ENCODE measurements at regions not wholly inside any gene's neighbourhood (a gene's known extent, or its start where the extent isn't known, plus 50 kb on each side); places are given as distances from the start of the nearest gene placed in this dataset.

- H3K9ac ChIP-seq (ENCODE audit: low read length): no peak overlapping the region
- H3K9me3 ChIP-seq (ENCODE audit: control insufficient read depth, low read length): no peaks in the 10 kb centered on the region
- no peaks in the 10 kb centered on the region for H3K4me1 ChIP-seq (ENCODE audit: control insufficient read depth, insufficient read depth, low read length)
- H3K4me3 ChIP-seq (ENCODE audit: low read length): no peak overlapping the region
- H3K27me3 ChIP-seq (ENCODE audit: control insufficient read depth, insufficient read depth, low read length): no peaks in the 10 kb centered on the region
- H3K36me3 ChIP-seq (ENCODE audit: control insufficient read depth, insufficient read depth, low read length): no peaks in the 10 kb centered on the region
Observed at GRCh38 chr3:117145677-117146076, 436.1 kb downstream of the TUSC7 start.

DNA sequence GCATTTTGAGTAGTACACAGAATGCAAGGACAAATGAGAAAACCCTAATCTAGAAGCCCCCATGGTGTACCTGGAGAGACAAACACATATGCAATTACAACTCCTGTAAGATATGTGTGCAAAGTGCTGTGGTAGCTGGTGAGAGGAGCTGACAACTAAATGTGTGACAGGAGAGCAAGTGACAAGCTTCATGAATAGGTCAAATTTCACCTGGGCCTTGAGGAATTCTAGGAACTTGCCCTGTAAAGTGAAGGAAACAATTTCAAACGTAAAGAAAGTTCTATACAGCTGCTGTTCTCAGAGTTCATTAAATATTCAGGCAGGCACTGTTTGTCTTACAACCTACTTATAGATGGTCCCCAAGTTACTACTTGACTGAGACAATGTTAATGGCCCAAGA is 437.0 kb downstream of the TUSC7 start:
- H3K36me3 ChIP-seq (ENCODE audit: control insufficient read depth, insufficient read depth, low read length): no peaks in the 10 kb centered on the region
- no peaks in the 10 kb centered on the region for H3K27me3 ChIP-seq (ENCODE audit: control insufficient read depth, insufficient read depth, low read length)
- no peaks in the 10 kb centered on the region for H3K4me1 ChIP-seq (ENCODE audit: control insufficient read depth, insufficient read depth, low read length)
- no peak overlapping the region for H3K9ac ChIP-seq (ENCODE audit: low read length)
- no peak overlapping the region for H3K4me3 ChIP-seq (ENCODE audit: low read length)
- no peaks in the 10 kb centered on the region for H3K9me3 ChIP-seq (ENCODE audit: control insufficient read depth, low read length)

GRCh38 chr3:117149584-117149983 is 440.0 kb downstream of the TUSC7 start:
- H3K4me3 ChIP-seq (ENCODE audit: low read length): no peak overlapping the region
- no peaks in the 10 kb centered on the region for H3K36me3 ChIP-seq (ENCODE audit: control insufficient read depth, insufficient read depth, low read length)
- H3K9me3 ChIP-seq (ENCODE audit: control insufficient read depth, low read length): no peaks in the 10 kb centered on the region
- no peaks in the 10 kb centered on the region for H3K27me3 ChIP-seq (ENCODE audit: control insufficient read depth, insufficient read depth, low read length)
- H3K4me1 ChIP-seq (ENCODE audit: control insufficient read depth, insufficient read depth, low read length): no peaks in the 10 kb centered on the region
- no peak overlapping the region for H3K9ac ChIP-seq (ENCODE audit: low read length)

GRCh38 chr3:117150628-117151027 is 441.0 kb downstream of the TUSC7 start:
- H3K27me3 ChIP-seq (ENCODE audit: control insufficient read depth, insufficient read depth, low read length): no peaks in the 10 kb centered on the region
- H3K36me3 ChIP-seq (ENCODE audit: control insufficient read depth, insufficient read depth, low read length): no peaks in the 10 kb centered on the region
- H3K9ac ChIP-seq (ENCODE audit: low read length): no peak overlapping the region
- no peaks in the 10 kb centered on the region for H3K9me3 ChIP-seq (ENCODE audit: control insufficient read depth, low read length)
- no peaks in the 10 kb centered on the region for H3K4me1 ChIP-seq (ENCODE audit: control insufficient read depth, insufficient read depth, low read length)
- no peak overlapping the region for H3K4me3 ChIP-seq (ENCODE audit: low read length)

GRCh38 chr3:117160176-117160575 is 450.6 kb downstream of the TUSC7 start:
- H3K36me3 ChIP-seq (ENCODE audit: control insufficient read depth, insufficient read depth, low read length): no peaks in the 10 kb centered on the region
- no peak overlapping the region for H3K9ac ChIP-seq (ENCODE audit: low read length)
- H3K4me3 ChIP-seq (ENCODE audit: low read length): no peak overlapping the region
- no peaks in the 10 kb centered on the region for H3K27me3 ChIP-seq (ENCODE audit: control insufficient read depth, insufficient read depth, low read length)
- no peaks in the 10 kb centered on the region for H3K9me3 ChIP-seq (ENCODE audit: control insufficient read depth, low read length)
- H3K4me1 ChIP-seq (ENCODE audit: control insufficient read depth, insufficient read depth, low read length): no peaks in the 10 kb centered on the region

DNA sequence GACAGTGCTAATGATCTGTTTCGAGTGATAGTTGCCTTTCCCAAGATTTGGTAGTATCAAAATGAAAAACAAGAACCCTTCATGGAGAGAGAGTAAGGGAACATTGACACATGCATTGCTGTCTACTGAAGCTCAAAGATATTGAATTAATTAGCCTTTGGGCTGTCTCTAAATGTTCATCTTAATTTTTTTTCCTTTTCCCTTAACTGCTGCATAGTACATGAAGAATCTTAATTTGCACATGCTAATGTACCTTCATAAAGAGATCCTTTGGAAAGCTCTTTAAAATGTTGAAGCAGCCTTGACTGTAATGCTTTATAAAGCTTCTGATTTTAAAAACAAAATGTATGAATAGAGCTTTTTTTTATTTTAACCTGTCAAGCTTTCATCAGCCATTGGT is 452.2 kb downstream of the TUSC7 start:
- Histone ChIP-seq H3K9me3 (ENCODE audit: control insufficient read depth, low read length) (no peaks in the 10 kb centered on the region), H3K4me3 (ENCODE audit: low read length) (no peak overlapping the region), H3K4me1 (ENCODE audit: control insufficient read depth, insufficient read depth, low read length) (no peaks in the 10 kb centered on the region), H3K9ac (ENCODE audit: low read length) (no peak overlapping the region), H3K36me3 (ENCODE audit: control insufficient read depth, insufficient read depth, low read length) (no peaks in the 10 kb centered on the region), H3K27me3 (ENCODE audit: control insufficient read depth, insufficient read depth, low read length) (no peaks in the 10 kb centered on the region)

DNA sequence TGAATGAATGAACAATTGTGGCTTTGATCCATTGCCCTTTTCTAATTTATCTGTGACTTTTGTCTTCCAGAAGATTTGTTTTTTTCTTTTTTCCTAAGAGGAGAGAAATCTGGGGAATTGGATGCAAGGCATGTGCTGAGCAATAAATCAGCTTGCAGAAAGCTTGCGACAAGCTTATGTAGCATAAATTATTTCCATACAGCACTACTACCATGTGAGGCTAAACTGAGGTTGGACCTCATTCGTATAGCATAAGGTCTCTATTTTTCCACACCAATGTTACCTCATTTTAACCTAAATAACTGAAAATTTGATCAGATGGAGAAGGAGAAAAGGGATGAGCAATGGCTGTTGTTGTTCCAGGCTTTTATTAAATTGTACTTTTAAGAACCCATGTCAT is 455.6 kb downstream of the TUSC7 start:
- H3K4me3 ChIP-seq (ENCODE audit: low read length): no peak overlapping the region

GRCh38 chr3:117165601-117166051 is 456.0 kb downstream of the TUSC7 start:
- no peak overlapping the region for H3K4me3 ChIP-seq (ENCODE audit: low read length)
- H3K9me3 ChIP-seq (ENCODE audit: control insufficient read depth, low read length): no peaks in the 10 kb centered on the region
- no peak overlapping the region for H3K9ac ChIP-seq (ENCODE audit: low read length)
- no peaks in the 10 kb centered on the region for H3K36me3 ChIP-seq (ENCODE audit: control insufficient read depth, insufficient read depth, low read length)
- no peaks in the 10 kb centered on the region for H3K27me3 ChIP-seq (ENCODE audit: control insufficient read depth, insufficient read depth, low read length)
- no peaks in the 10 kb centered on the region for H3K4me1 ChIP-seq (ENCODE audit: control insufficient read depth, insufficient read depth, low read length)

More for the DNA sequence above, 455.6 kb downstream of the TUSC7 start:
- Histone ChIP-seq H3K27me3 (ENCODE audit: control insufficient read depth, insufficient read depth, low read length) (no peaks in the 10 kb centered on the region), H3K9ac (ENCODE audit: low read length) (no peak overlapping the region), H3K9me3 (ENCODE audit: control insufficient read depth, low read length) (no peaks in the 10 kb centered on the region), H3K4me1 (ENCODE audit: control insufficient read depth, insufficient read depth, low read length) (no peaks in the 10 kb centered on the region), H3K36me3 (ENCODE audit: control insufficient read depth, insufficient read depth, low read length) (no peaks in the 10 kb centered on the region)

- H3K36me3 ChIP-seq (ENCODE audit: control insufficient read depth, insufficient read depth, low read length): no peaks in the 10 kb centered on the region
- no peaks in the 10 kb centered on the region for H3K27me3 ChIP-seq (ENCODE audit: control insufficient read depth, insufficient read depth, low read length)
- H3K4me1 ChIP-seq (ENCODE audit: control insufficient read depth, insufficient read depth, low read length): no peaks in the 10 kb centered on the region
- H3K4me3 ChIP-seq (ENCODE audit: low read length): no peak overlapping the region
- no peaks in the 10 kb centered on the region for H3K9me3 ChIP-seq (ENCODE audit: control insufficient read depth, low read length)
- no peak overlapping the region for H3K9ac ChIP-seq (ENCODE audit: low read length)
Observed at GRCh38 chr3:117168896-117169295, 459.3 kb downstream of the TUSC7 start.

DNA sequence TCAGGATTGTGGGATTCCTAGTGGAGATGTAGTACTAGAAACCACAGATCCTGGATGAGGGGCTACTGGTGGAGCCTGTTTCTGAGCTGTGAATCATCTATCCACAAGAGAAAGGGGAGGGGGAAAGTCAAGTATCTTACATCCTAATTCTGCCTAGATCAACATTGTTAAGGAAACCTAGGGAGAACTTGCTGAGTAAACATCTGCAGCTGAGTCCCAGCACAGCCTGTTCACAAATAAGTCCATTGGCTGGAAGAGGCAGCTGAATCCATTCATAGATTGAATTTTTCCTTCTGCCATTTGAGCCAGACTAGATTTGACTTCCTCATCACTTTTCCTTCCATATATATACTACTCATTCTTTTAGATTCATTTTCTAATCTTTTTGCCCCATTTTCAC is 460.5 kb downstream of the TUSC7 start:
- Histone ChIP-seq H3K9ac (ENCODE audit: low read length) (no peak overlapping the region), H3K4me1 (ENCODE audit: control insufficient read depth, insufficient read depth, low read length) (no peaks in the 10 kb centered on the region), H3K36me3 (ENCODE audit: control insufficient read depth, insufficient read depth, low read length) (no peaks in the 10 kb centered on the region), H3K4me3 (ENCODE audit: low read length) (no peak overlapping the region), H3K9me3 (ENCODE audit: control insufficient read depth, low read length) (no peaks in the 10 kb centered on the region), H3K27me3 (ENCODE audit: control insufficient read depth, insufficient read depth, low read length) (no peaks in the 10 kb centered on the region)

DNA sequence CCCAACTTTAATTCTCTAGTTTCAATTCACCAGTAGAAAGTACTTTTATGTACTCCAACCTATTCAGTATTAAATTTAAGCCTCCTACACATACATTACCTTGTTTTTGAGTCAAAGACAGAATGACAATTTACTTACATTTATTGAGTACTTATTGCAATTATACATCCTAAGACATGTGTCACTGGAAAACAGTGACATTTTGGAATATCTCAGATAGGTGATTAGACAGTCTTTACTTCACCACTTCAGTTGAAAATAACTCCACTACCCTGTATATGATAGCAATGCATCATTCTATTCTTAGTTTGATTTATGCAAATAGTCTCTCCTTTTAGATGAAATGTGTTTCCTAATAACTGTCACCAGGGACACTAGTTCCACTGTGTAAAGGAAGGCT is 461.5 kb downstream of the TUSC7 start:
- no peaks in the 10 kb centered on the region for H3K9me3 ChIP-seq (ENCODE audit: control insufficient read depth, low read length)
- H3K4me3 ChIP-seq (ENCODE audit: low read length): no peak overlapping the region
- no peaks in the 10 kb centered on the region for H3K36me3 ChIP-seq (ENCODE audit: control insufficient read depth, insufficient read depth, low read length)
- no peaks in the 10 kb centered on the region for H3K27me3 ChIP-seq (ENCODE audit: control insufficient read depth, insufficient read depth, low read length)
- H3K9ac ChIP-seq (ENCODE audit: low read length): no peak overlapping the region
- H3K4me1 ChIP-seq (ENCODE audit: control insufficient read depth, insufficient read depth, low read length): no peaks in the 10 kb centered on the region

DNA sequence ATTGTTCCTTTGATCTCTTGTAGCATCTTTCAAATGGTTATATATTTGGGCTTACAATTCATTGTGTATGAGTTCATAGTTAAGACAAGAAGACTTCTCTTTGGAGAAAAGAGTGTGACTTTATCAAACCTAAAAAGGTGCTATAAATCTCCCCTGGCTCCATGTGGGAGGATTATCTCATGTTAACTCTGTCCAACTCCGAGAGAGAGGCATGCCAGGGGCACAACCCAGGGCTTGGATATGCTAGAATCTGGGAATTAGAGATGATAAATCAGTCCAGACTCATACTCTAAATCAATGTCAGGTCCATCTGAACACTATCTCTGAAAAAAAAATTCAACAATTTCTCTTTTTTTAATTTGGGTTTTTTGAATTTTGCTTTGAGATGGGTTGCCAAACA is 462.8 kb downstream of the TUSC7 start:
- Histone ChIP-seq H3K27me3 (ENCODE audit: control insufficient read depth, insufficient read depth, low read length) (no peaks in the 10 kb centered on the region), H3K9me3 (ENCODE audit: control insufficient read depth, low read length) (no peaks in the 10 kb centered on the region), H3K36me3 (ENCODE audit: control insufficient read depth, insufficient read depth, low read length) (no peaks in the 10 kb centered on the region), H3K4me3 (ENCODE audit: low read length) (no peak overlapping the region), H3K4me1 (ENCODE audit: control insufficient read depth, insufficient read depth, low read length) (no peaks in the 10 kb centered on the region), H3K9ac (ENCODE audit: low read length) (no peak overlapping the region)

- Histone ChIP-seq H3K27me3 (ENCODE audit: control insufficient read depth, insufficient read depth, low read length) (no peaks in the 10 kb centered on the region), H3K4me1 (ENCODE audit: control insufficient read depth, insufficient read depth, low read length) (no peaks in the 10 kb centered on the region), H3K9ac (ENCODE audit: low read length) (no peak overlapping the region), H3K9me3 (ENCODE audit: control insufficient read depth, low read length) (no peaks in the 10 kb centered on the region), H3K4me3 (ENCODE audit: low read length) (no peak overlapping the region), H3K36me3 (ENCODE audit: control insufficient read depth, insufficient read depth, low read length) (no peaks in the 10 kb centered on the region)
Observed at GRCh38 chr3:117181222-117181621, 471.6 kb downstream of the TUSC7 start.

Data from mucosa of stomach (tissue), 1 donor.